Activated CD4-positive, alpha-beta T cell treated with anti-CD3 and anti-CD28 coated beads, Interleukin-2, amount 10 ng/mL, durations not matched to agents 24 days and 14 days (primary cell): ENCODE measurements at regions not wholly inside any gene's neighbourhood (a gene's known extent, or its start where the extent isn't known, plus 50 kb on each side); places are given as distances from the start of the nearest gene placed in this dataset.
A peak's percentile ranks its signal among the peaks of the same experiment; 100 is the strongest.
"Not testable (repeated sequence)": the region's sequence is repeated elsewhere in the genome, so short reads cannot be mapped to it uniquely, and the experiment has no call there.

Source experiments
- DNase-seq: peaks from one replicate; pipeline ENCODE4 v3.0.0; 2022
- H3K27ac Mint-ChIP-seq: one replicate; pipeline ENCODE4 v1.8.0; 2022; ENCODE audit warnings: mild to moderate bottlenecking, mixed read lengths
- H3K27me3 Mint-ChIP-seq: one replicate; pipeline ENCODE4 v1.8.0; 2022; ENCODE audit warnings: mixed read lengths
- H3K36me3 Mint-ChIP-seq: one replicate; pipeline ENCODE4 v1.8.0; 2022; ENCODE audit warnings: low read depth, mild to moderate bottlenecking, mixed read lengths
- H3K4me1 Mint-ChIP-seq: one replicate; pipeline ENCODE4 v1.8.0; 2021; ENCODE audit warnings: mixed read lengths
- H3K4me3 Mint-ChIP-seq: one replicate; pipeline ENCODE4 v1.8.0; 2022; ENCODE audit warnings: mild to moderate bottlenecking, moderate library complexity, mixed read lengths
- H3K9me3 Mint-ChIP-seq: one replicate; pipeline ENCODE4 v1.8.0; 2021; ENCODE audit warnings: mixed read lengths
- intact Hi-C: fragments of 100-400 bp; cut with micrococcal nuclease; formaldehyde crosslinking; loops from one replicate; pipeline ENCODE4 v1.15.1; 2023

DNA sequence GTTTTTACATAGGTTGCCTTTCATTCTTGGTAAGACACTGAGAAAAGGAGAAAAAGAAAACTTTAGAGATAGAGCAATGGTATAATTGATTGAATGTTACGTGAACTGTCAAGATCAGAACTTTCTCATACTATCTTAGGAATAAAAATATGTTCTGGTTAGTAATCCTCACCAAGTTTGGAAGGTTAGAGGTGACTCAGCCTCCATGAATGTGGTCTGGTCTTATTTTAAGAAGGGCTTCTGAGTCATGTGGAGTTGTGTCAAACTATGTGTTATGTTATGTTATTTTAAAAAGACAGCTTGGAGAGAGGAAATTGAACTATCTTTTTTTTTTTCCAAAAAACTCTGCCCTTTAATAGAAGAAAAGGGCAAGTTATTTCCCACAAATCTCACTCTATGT is 458.6 kb upstream of the KLF6 start:
- peak; percentile 53 for DNase-seq
- H3K27ac Mint-ChIP-seq: peak overlapping the region; percentile 25
- peaks cover 7% of the 10 kb centered on the region for H3K9me3 Mint-ChIP-seq

GRCh38 chr10:4243169-4243568 is 458.2 kb upstream of the KLF6 start:
- Mint-ChIP-seq H3K36me3 (no peaks in the 10 kb centered on the region), H3K4me3 (no peak overlapping the region), H3K9me3 (peaks cover 9% of the 10 kb centered on the region), H3K4me1 (peaks cover 44% of the 10 kb centered on the region), H3K27ac (no peak overlapping the region), H3K27me3 (no peaks in the 10 kb centered on the region)
- intact Hi-C loops: loop anchor here (2.0 to 10.0 kb wide), 5 partner anchors 112 to 1018 kb away; no protein-coding TSS in a partner anchor
- DNase-seq: no peak

More for the DNA sequence above, 458.6 kb upstream of the KLF6 start:
- intact Hi-C loops: loop anchor here (2.0 to 10.0 kb wide), 5 partner anchors 113 to 1019 kb away; no protein-coding TSS in a partner anchor
- Mint-ChIP-seq H3K36me3 (no peaks in the 10 kb centered on the region), H3K4me1 (peaks cover 46% of the 10 kb centered on the region), H3K4me3 (peak overlapping the region; percentile 2), H3K27me3 (no peaks in the 10 kb centered on the region)

GRCh38 chr10:4242561-4243035 is 457.6 kb upstream of the KLF6 start:
- Mint-ChIP-seq H3K36me3 (no peaks in the 10 kb centered on the region), H3K27ac (peak overlapping the region; percentile 22), H3K9me3 (peaks cover 10% of the 10 kb centered on the region), H3K27me3 (no peaks in the 10 kb centered on the region), H3K4me3 (no peak overlapping the region), H3K4me1 (peaks cover 44% of the 10 kb centered on the region)
- intact Hi-C loops: loop anchor here (2.0 to 10.0 kb wide), 5 partner anchors 112 to 1018 kb away; no protein-coding TSS in a partner anchor
- DNase-seq: peak; percentile 40

GRCh38 chr10:4241724-4242345 is 456.8 kb upstream of the KLF6 start:
- Mint-ChIP-seq H3K27ac (no peak overlapping the region), H3K27me3 (no peaks in the 10 kb centered on the region), H3K4me1 (peaks cover 38% of the 10 kb centered on the region), H3K9me3 (peaks cover 11% of the 10 kb centered on the region), H3K36me3 (no peaks in the 10 kb centered on the region), H3K4me3 (no peak overlapping the region)
- no peak for DNase-seq
- intact Hi-C loops: loop anchor here (2.0 to 10.0 kb wide), 5 partner anchors 111 to 1017 kb away; no protein-coding TSS in a partner anchor

DNA sequence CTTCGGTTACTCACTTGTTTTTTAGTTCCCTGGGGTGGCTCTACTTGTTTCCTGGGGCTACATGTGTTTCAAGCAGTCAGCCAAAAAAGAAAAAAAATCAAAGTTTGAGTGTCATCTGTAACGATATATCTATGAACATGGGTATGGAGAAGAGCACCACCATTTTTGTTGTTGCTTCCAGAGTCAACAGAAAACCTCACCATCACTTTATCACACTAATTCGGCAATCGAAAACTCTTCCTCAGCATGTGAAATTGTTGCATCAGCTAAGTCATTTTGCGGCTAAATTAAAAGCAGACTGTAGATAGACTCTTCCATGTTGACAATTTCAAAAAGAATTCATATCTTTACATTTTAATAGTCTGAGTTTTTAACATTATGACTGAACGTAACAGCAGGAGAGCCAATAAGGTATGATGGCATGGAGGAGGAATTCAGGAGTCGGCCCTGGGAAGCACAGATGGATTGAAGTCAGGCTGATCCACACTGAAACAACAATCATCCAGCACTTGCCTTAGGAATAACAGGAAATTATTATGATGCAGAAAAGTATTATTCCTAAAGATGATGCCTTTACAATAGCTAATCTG is 455.7 kb upstream of the KLF6 start:
- Mint-ChIP-seq H3K27ac (no peak overlapping the region), H3K4me3 (no peak overlapping the region), H3K4me1 (peaks cover 29% of the 10 kb centered on the region), H3K36me3 (no peaks in the 10 kb centered on the region), H3K9me3 (peaks cover 11% of the 10 kb centered on the region), H3K27me3 (no peaks in the 10 kb centered on the region)
- intact Hi-C loops: loop anchor here (10.0 kb wide), 3 partner anchors 206 to 1016 kb away; no protein-coding TSS in a partner anchor
- no peak for DNase-seq

- Mint-ChIP-seq H3K4me3 (no peak overlapping the region), H3K36me3 (no peaks in the 10 kb centered on the region), H3K27me3 (peaks cover 4% of the 10 kb centered on the region), H3K4me1 (peaks cover 23% of the 10 kb centered on the region), H3K27ac (no peak overlapping the region), H3K9me3 (peaks cover 15% of the 10 kb centered on the region)
- intact Hi-C loops: no loop called here
- DNase-seq: no peak
These were observed 454.2 kb upstream of the KLF6 start for GRCh38 chr10:4239186-4239585.

DNA sequence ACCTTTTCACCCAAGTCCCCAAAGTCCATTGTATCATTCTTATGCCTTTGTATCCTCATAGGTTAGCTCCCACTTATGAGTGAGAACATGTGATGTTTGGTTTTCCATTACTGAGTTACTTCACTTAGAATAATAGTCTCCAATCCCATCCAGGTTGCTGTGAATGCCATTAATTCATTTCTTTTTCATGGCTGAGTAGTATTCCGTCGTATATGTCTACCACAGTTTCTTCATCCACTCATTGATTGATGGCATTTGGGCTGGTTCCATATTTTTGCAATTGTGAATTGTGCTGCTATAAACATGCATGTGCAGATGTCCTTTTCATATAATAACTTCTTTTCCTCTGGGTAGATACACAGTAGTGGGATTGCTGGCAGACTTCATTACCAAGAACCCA is 451.9 kb upstream of the KLF6 start:
- H3K4me1 Mint-ChIP-seq, intact Hi-C loops, H3K27me3 Mint-ChIP-seq, DNase-seq, H3K4me3 Mint-ChIP-seq, H3K36me3 Mint-ChIP-seq, H3K27ac Mint-ChIP-seq: not testable (repeated sequence)
- H3K9me3 Mint-ChIP-seq: peaks cover 15% of the 10 kb centered on the region

- H3K4me3 Mint-ChIP-seq: no peak overlapping the region
- no peaks in the 10 kb centered on the region for H3K36me3 Mint-ChIP-seq
- peaks cover 15% of the 10 kb centered on the region for H3K9me3 Mint-ChIP-seq
- no peak overlapping the region for H3K27ac Mint-ChIP-seq
- DNase-seq: no peak
- intact Hi-C loops: no loop called here
- peaks cover 7% of the 10 kb centered on the region for H3K27me3 Mint-ChIP-seq
- H3K4me1 Mint-ChIP-seq: peaks cover 6% of the 10 kb centered on the region
These were observed 449.7 kb upstream of the KLF6 start for GRCh38 chr10:4234661-4235060.

- H3K4me1 Mint-ChIP-seq: peaks cover 6% of the 10 kb centered on the region
- intact Hi-C loops: no loop called here
These were observed 446.4 kb upstream of the KLF6 start for GRCh38 chr10:4231439-4231838.

DNA sequence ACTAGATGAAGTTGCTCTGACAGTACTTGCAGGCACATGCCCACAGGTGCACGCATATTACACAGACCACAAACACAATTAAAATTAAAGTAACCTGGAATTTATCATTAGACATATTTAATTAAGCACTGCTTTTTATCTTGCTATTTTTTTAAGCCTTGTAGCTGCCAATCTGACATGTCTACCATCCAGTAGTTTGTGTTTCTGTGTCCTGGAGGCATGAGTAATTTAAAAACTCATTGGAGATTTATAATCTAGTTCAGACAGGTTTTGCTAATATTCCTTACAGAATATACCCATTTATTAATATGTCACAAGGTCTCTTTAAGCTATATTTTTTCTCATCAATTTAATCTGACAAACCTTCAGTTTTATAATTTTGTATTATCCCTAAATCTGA is 445.0 kb upstream of the KLF6 start:
- peaks cover 7% of the 10 kb centered on the region for H3K27me3 Mint-ChIP-seq
- intact Hi-C loops: no loop called here
- H3K27ac Mint-ChIP-seq: no peak overlapping the region
- no peaks in the 10 kb centered on the region for H3K9me3 Mint-ChIP-seq
- H3K4me1 Mint-ChIP-seq: peaks cover 6% of the 10 kb centered on the region
- no peak overlapping the region for H3K4me3 Mint-ChIP-seq
- DNase-seq: no peak
- H3K36me3 Mint-ChIP-seq: no peaks in the 10 kb centered on the region

More at GRCh38 chr10:4231439-4231838, 446.4 kb upstream of the KLF6 start:
- H3K36me3 Mint-ChIP-seq: no peaks in the 10 kb centered on the region
- H3K4me3 Mint-ChIP-seq: no peak overlapping the region
- peaks cover 9% of the 10 kb centered on the region for H3K27me3 Mint-ChIP-seq
- H3K27ac Mint-ChIP-seq: no peak overlapping the region
- peaks cover 4% of the 10 kb centered on the region for H3K9me3 Mint-ChIP-seq
- DNase-seq: no peak

- Mint-ChIP-seq H3K9me3 (peaks cover 3% of the 10 kb centered on the region), H3K36me3 (no peaks in the 10 kb centered on the region), H3K4me3 (no peak overlapping the region), H3K27ac (no peak overlapping the region), H3K27me3 (peaks cover 7% of the 10 kb centered on the region), H3K4me1 (peaks cover 2% of the 10 kb centered on the region)
- intact Hi-C loops: no loop called here
- no peak for DNase-seq
These were observed 444.1 kb upstream of the KLF6 start for GRCh38 chr10:4229106-4229505.

DNA sequence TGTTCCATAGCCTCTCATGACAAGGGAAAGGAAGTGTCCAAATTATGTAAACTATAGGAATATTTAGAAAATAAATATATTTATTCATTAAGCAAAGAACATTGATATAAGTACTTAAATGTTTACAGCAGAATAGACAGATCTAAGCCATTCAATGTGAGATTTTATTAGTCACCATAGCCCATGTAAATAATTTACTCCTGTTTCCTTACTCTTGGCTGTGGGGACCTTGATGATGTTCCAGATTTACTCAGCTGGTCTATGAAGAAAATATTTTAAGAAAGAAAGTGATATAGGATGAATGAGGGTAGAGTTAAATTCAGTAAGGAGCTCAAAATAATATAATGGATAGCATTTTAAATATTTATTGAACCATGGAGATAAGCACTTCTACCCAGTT is 442.6 kb upstream of the KLF6 start:
- DNase-seq: no peak
- no peak overlapping the region for H3K27ac Mint-ChIP-seq
- peaks cover 7% of the 10 kb centered on the region for H3K27me3 Mint-ChIP-seq
- H3K9me3 Mint-ChIP-seq: peaks cover 4% of the 10 kb centered on the region
- intact Hi-C loops: no loop called here
- H3K36me3 Mint-ChIP-seq: no peaks in the 10 kb centered on the region
- no peak overlapping the region for H3K4me3 Mint-ChIP-seq
- H3K4me1 Mint-ChIP-seq: peaks cover 2% of the 10 kb centered on the region

- Mint-ChIP-seq H3K4me3 (no peak overlapping the region), H3K36me3 (no peaks in the 10 kb centered on the region), H3K9me3 (peaks cover 7% of the 10 kb centered on the region), H3K27me3 (peaks cover 7% of the 10 kb centered on the region), H3K4me1 (no peaks in the 10 kb centered on the region), H3K27ac (no peak overlapping the region)
- intact Hi-C loops: no loop called here
- no peak for DNase-seq
These were observed 442.0 kb upstream of the KLF6 start for GRCh38 chr10:4226941-4227540.

GRCh38 chr10:4224178-4224577 is 439.2 kb upstream of the KLF6 start:
- H3K4me1 Mint-ChIP-seq: peaks cover 5% of the 10 kb centered on the region
- peaks cover 10% of the 10 kb centered on the region for H3K9me3 Mint-ChIP-seq
- H3K27me3 Mint-ChIP-seq: peaks cover 6% of the 10 kb centered on the region
- intact Hi-C loops: no loop called here
- no peak overlapping the region for H3K4me3 Mint-ChIP-seq
- DNase-seq: no peak
- H3K27ac Mint-ChIP-seq: no peak overlapping the region
- H3K36me3 Mint-ChIP-seq: no peaks in the 10 kb centered on the region
